Adipose tissue (tissue), 3 donors: ENCODE measurements at regions not wholly inside any gene's neighbourhood (a gene's known extent, or its start where the extent isn't known, plus 50 kb on each side); places are given as distances from the start of the nearest gene placed in this dataset.

ENCODE experiments used
- H3K27ac ChIP-seq: one replicate; pipeline ENCODE4 v1.5.1; 2013; ENCODE audit warnings: low read depth, low read length
- WGBS, 3 donors: extraction: QIAGEN DNeasy Blood & Tissue Kit; methylation state at CpG; one replicate each; pipeline ENCODE4 v1.1.7; 2013; 5-methylcytosine and 5-hydroxymethylcytosine counted together
- donor health status: healthy with polysubstance abuse.
- donor health status: Bipolar disorder and iron deficiency.
- donor health status: healthy.

DNA sequence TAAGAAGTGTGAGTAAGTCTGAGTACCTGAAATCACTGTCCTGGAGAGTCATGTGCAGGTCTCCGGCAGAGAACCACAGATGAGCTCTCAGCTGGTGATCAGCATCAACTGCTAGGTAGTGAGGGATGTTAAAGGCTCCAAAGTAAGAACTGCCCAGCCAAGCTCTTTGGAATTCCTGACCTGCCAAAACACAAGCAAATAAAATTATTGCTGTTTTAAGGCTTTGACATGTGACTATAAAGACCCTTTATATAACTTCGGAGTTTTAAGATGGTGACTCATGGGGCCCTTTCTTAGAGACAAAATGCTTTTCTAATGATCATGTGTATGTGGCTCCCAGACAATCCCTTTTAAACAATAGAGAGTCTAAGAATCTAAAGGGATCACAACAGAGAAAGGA is 855.7 kb downstream of the TRIB2 start:
- no peak overlapping the region for H3K27ac ChIP-seq
- WGBS, 3 donors = 86 to 89% (median 86%) methylated on average over 2 of the region's 2 CpGs

DNA sequence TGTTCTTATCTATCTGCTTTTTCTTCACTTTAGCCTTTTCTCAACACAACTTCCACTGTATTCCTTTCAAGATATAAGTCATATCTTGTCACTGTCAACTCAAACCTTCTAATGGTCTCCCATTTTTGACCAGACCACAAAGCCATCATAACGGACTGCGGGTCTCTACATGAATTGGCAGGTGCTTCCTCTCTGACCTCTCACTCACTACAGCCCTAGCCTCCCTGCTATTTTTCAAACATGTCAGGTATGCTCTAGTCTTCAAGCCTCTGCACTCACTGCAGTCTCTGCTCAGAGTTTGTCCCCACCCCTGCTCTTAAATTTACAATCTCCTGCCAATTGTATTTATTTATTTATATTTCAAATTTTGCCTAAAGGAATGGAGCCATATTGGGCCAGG is 858.1 kb downstream of the TRIB2 start:
- H3K27ac ChIP-seq = no peak overlapping the region
- 76 to 87% (median 82%) methylated on average over 2 of the region's 2 CpGs for WGBS, 3 donors

DNA sequence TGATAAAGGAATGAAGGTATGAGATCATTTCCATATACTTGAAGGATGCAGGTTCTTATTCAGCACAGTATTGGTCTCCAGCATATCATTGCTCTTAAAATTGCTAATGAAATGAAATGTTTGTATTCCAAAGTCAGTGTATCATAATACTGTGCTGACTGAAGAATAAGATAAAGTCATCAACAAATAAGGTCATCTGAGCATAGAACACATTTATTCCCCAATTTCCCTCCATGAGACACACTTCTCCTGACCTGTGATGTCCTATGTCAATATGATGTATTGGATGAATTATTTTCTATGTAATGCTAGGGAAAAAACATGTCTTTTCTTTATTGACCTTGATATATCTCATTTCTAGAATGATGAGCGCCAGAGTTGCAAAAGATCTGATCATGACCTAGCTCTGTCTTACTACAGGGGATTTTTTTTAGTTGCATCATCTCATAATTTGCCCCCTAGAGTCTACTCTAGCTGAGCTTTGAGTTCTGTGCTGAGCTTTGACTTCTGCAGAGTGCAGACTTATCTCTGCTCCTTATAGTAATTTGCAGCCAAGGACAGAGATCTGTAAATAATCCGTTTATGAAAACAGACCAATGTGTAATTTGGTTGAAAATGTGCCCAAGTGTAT is 859.8 kb downstream of the TRIB2 start:
- H3K27ac ChIP-seq = no peak overlapping the region
- 61 to 70% (median 63%) methylated on average over 2 of the region's 2 CpGs for WGBS, 3 donors

DNA sequence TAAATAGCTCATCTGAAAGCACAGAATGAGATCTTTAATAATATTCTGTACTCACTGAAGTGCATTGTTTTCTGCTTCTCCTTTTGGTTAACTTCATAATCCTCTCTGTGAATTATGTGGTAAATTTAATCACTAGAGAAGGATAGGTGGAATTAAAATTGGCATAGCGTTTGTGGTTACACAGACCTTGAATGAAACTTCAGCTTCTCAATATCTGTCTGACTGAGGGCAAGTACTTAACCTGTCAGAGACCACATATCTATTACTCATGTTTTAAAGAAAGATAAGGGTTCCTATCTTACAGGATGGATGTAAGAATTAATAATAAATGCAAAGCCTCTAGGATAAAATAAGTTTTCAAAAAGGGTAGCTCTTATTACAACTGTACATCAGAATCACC is 861.8 kb downstream of the TRIB2 start:
- H3K27ac ChIP-seq = no peak overlapping the region
- WGBS, 3 donors = 56 to 65% (median 57%) methylated on average over 1 of the region's 1 CpG

DNA sequence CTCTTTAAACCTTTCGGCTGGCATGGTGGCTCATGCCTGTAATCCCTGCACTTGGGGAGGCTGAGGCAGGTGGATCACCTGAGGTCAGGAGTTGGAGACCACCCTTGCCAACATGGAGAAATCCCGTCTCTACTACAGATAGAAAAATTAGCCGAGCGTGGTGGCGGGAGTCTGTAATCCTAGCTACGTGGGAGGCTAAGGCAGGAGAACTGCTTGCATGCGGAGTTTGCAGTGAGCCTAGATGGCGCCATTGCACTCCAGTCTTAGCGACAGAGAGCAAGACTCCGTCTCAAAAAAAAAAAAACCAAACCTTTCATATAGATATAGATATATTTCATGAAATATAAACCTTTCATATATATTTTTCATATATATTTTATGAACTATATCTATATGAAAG is 864.7 kb downstream of the TRIB2 start:
- 76 to 84% (median 80%) methylated on average over 10 of the region's 10 CpGs for WGBS, 3 donors

DNA sequence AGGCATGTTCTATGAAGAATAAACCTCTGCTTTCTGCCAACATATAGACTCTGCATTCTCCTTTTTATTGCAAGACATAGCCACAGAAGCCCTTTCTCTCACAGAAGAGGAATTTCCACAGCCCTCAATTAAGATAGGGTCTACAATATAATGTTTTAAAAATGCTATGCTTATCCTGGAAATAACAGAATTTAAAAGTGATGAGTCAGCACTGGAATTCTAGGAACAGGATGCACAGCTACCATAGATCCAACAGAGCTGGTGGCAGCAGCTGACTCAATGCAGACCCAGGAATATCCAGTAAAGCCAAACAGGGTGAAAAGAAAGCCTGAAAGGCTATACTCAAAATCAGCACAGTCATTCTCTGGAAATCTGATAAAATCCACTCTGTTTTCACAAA is 866.9 kb downstream of the TRIB2 start:
- H3K27ac ChIP-seq = no peak overlapping the region

More for the DNA sequence above, 864.7 kb downstream of the TRIB2 start:
- H3K27ac ChIP-seq = no peak overlapping the region

DNA sequence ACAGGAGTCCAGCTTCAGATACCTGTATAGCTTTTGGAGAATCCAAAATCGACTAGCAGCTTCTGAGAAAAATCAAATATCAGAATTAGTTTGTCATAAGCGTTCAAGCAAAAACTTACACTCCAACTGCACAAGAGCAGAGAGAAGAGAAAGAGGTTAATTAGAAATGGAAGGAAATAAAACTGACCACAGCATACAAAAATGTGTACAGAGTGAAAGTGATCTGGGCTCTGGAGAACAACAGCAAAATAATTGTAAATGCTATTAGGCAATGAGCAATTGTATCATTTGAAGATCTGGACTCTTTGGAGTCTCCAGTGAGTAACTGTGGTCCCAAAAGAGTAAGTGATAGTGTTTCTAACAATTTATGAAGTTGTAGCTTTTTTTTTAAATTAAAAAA is 867.3 kb downstream of the TRIB2 start:
- 65 to 81% (median 75%) methylated on average over 2 of the region's 2 CpGs for WGBS, 3 donors
- no peak overlapping the region for H3K27ac ChIP-seq

DNA sequence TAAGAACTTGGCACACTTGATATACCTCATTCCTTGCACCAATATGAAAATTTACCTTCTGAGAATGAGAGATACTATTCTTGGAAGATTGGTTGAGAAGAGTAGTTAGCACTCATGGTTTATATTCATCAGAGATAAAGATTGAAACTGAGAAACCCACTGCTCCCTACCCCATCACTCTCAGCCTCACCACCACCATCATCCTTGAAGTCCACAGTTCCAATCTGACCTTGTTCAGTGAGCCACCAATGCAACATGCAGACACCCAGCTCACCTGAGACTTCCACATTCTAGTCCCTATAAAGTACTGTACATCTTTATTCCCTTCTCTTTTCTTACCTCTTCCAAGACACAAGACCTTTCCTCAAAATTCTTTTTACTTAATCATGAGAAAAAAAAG is 869.0 kb downstream of the TRIB2 start:
- no peak overlapping the region for H3K27ac ChIP-seq

DNA sequence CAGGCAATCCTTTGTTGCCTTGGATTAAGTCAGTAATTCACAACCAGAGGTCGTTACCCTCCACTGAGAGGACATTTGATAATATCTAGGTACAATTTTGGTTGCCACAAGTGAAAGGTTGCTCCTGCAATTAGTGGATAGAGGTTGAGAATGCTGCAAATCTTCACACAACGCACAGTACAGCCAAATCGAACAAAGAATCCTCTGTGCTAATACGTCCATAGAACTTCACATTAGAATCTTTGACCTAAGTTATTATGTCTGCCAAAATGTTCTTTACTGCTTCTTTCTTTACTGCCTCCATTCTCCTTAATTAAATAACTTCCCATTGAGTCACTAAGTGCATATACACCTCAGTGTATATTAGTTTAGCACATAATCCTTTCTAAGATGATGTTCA is 879.5 kb downstream of the TRIB2 start:
- 65 to 80% (median 79%) methylated on average over 4 of the region's 4 CpGs for WGBS, 3 donors
- H3K27ac ChIP-seq = no peak overlapping the region

DNA sequence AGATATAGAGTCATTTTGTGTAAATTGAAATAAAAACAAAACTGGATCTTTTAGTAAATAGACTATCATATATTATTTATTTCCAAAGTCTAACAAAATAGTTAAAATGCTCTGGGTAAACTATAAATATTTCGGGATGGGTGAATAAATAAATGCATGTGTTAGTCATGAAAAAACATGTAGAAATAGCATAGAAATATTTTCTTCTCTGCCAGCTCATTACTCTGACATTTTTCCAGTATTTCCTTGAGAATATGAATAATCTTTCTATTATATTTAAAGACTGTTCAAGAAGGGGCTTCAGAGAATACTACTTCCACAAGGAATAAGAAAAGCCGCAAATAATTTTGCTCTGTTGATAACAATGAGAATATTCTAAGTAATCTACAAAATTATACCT is 880.4 kb downstream of the TRIB2 start:
- H3K27ac ChIP-seq = no peak overlapping the region
- WGBS, 3 donors = 80 to 86% (median 83%) methylated on average over 2 of the region's 2 CpGs

DNA sequence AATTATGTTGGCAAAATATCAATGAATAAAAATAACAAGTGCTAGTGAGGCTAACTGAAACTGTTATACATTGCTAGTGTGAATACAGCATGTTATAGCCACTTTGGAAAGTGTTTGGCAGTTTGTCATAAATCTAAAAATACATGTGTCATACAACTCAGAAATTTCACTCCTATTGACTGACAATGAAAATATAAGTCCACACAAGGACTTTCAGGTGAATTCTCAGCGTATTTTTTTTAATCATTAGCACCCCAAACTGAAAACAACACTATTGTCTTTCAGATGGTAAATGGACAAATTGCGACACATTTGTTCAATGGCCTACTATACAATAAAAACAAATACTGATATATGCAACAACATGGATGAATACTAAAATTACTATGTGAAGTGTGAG is 884.8 kb downstream of the TRIB2 start:
- WGBS, 3 donors = 59 to 82% (median 74%) methylated on average over 2 of the region's 2 CpGs
- H3K27ac ChIP-seq = no peak overlapping the region

DNA sequence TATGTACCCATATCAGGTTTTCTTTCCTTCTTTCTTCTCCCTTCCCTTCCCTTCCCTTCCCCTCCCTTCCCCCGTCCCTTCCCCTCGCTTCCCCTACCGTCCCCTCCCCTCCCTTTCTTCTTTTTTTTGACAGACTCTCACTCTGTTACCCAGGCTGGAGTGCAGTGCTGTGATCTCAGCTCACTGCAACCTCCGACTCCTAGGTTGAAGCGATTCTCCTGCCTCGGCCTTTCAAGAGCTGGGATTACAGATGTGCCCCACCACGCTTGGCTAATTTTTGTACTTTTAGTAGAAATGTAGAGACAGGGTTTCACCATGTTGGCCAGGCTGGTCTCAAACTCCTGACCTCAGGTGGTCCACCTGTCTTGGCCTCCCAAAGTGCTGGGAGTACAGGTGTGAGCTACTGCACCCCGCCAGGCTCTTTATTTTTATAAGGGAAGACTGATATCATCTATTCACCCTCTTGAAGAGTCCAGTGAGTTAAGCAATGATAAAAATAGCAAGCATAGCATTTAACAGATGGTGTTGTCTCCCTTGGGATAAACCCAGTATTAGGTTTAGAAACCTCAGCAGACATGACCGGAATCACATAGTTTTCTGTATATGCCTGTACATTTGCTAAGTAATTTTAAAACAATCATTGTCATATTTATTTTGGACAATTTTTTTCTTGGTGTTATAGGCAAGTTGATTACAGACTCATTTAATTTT is 888.4 kb downstream of the TRIB2 start:
- H3K27ac ChIP-seq = no peak overlapping the region
- WGBS, 3 donors = 66 to 83% (median 79%) methylated on average over 9 of the region's 9 CpGs

DNA sequence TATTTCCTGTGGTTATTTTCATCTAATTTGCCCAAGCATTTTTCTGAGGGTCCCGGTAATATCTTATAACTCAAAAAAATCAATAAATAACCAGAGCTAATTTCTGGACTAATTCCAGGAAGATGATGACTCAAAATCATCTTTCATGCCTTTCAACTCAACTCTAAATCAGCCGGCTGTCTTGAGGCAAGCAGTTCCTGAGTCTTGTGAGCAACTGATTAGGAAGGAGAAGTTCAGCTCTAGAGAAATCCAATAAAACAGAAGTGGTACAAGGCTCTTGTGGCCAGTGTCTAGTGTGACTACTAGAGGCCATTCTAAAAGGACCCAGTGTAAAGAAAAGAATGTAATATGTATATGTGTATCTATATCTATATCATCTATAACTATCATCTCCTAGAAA is 890.4 kb downstream of the TRIB2 start:
- 43 to 72% (median 49%) methylated on average over 2 of the region's 2 CpGs for WGBS, 3 donors
- no peak overlapping the region for H3K27ac ChIP-seq

DNA sequence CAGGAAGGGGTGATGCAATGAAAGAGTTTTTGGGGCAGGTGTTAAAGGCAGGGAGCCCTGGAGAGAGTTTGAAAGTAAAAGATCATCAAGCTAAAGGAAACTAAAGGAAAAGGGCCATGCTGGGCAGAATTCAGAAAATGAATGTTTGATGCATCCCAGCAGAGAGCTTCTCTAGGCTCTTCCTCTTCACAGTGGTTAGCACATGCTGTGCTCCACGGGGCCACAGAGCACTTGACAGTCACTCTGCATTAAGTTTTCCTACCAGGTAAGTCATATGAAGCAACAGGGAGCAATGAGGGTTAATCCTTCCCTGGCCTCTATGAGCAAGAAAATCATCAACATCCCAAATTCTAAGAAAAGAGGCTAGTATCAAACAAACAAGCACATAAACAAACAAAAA is 895.2 kb downstream of the TRIB2 start:
- WGBS, 3 donors = 9 to 12% (median 10%) methylated on average over 1 of the region's 1 CpG
- no peak overlapping the region for H3K27ac ChIP-seq

DNA sequence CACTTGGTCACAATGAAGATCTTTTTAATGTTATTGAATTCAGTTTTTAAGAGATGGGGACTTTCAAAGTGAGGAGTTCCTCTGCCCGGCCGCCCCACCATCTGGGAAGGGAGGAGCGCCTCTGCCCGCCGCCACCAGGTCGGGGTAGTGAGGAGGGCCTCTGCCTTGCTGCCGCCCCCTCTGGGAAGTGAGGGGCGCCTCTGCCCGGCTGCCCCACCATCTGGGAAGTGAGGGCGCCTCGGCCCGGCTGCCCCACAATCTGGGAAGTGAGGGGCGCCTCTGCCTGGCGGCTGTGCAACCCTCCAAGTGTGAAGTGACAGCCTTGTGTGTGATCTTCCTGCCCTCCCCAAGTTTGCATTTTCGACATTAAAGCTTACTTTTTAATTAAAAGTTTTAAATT is 899.3 kb downstream of the TRIB2 start:
- WGBS, 3 donors = 89 to 93% (median 91%) methylated on average over 15 of the region's 15 CpGs
- H3K27ac ChIP-seq = no peak overlapping the region

DNA sequence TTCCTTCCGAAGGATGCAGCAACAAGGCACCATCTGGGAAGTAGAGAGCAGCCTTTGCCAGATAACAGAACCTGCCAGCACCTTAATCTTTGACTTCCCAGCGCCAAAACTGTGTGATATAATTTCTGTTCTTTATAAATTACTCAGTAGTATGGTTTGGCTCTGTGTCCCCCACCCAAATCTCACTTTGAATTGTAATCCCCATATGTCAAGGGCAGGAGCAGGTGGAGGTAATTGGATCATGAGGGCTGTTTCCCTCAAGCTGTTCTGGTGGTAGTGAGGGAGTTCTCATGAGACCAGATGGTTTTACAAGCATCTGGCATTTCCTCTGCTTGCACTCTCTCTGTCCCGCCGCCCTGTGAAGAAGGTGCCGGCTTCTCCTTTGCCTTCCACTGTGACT is 899.9 kb downstream of the TRIB2 start:
- WGBS, 3 donors = 73 to 81% (median 79%) methylated on average over 5 of the region's 5 CpGs
- no peak overlapping the region for H3K27ac ChIP-seq

DNA sequence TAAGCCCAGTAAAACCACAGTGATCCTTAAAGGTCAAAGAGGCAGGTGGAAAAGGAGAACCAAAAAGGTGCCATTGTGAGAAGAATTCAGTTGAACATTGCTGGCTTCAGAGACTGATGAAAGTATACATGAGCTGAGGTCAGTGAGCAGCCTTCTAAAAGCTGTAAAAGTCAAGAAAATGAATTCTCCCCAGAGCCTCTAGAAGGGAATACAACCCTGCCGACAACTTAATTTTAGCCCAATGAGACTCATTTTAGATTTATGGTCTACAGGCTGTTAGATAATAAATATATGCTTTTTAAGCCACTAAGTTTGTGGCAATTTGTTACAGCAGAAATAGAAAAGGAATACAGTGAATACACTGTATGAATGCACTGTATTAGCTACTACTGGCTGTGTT is 911.4 kb downstream of the TRIB2 start:
- WGBS, 3 donors = 29 to 81% (median 54%) methylated on average over 1 of the region's 1 CpG
- no peak overlapping the region for H3K27ac ChIP-seq

DNA sequence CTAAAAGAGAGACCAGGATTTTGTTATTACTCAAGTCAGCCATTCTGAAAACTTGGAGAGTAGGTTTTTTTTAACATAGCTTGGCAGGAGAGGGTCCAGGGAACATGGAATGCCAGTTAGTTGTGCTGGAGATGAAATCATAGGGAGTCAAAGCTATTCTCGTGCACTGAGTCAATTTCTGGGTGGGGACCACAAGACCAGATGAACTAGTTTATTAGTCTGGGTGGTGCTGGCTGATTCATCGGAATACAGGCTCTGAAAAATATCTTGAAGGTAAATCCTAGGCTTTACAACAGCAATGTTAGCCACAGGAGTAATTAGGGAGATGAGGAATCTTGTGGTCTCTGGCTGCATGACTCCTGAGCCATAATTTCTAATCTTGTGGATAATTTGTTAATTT is 921.4 kb downstream of the TRIB2 start:
- 58 to 67% (median 60%) methylated on average over 2 of the region's 2 CpGs for WGBS, 3 donors
- no peak overlapping the region for H3K27ac ChIP-seq

DNA sequence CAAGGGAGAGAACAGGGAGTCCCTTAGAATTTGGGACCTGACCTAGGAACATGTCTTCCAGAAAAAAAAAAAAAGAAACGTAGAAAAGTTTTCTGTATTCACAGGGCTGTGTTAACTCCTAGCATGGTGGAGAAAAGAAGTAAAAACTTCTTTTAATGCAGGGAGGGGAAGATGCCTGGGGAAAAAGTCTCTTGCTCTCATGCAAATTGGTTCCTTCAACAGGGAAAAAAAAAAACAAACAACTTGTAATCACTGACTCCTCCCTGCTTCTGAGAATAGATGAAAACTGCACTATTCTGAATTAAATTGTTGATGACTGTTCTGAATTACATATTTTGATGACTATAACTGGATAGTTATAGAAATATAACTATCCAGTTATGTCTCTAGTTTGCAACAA is 933.2 kb downstream of the TRIB2 start:
- WGBS, 3 donors = 50 to 93% (median 80%) methylated on average over 1 of the region's 1 CpG
- H3K27ac ChIP-seq = no peak overlapping the region

DNA sequence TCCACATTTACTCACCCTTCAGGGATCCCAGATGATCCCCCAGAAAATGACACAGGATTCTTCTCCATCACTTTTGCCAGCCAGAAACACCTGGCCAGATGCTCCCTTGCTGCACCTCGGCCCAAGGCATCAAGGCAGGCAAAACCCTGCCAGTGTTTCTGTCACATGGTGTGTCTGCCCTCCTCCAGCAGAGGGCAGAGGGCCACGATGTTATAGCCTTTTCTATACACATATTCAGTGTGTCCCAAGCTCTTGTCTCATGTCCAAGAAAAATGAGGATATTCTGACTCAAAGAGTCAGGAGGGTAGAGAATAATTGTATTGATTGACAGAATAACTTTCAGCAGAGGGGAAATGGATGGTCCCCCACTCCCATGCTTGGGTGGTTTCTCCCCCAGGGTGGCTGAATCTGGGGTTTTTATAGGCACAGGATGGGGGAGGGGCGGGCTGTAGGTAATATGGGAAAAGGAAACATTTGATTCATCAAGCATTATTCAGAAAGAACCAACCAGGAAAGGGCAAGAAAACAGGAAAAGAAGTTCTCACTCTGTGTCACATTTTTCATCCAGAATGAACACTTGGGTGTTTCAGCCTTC is 933.9 kb downstream of the TRIB2 start:
- WGBS, 3 donors = 60 to 73% (median 64%) methylated on average over 3 of the region's 3 CpGs
- no peak overlapping the region for H3K27ac ChIP-seq
